ENCODE measurements at regions not wholly inside any gene's neighbourhood (a gene's known extent, or its start where the extent isn't known, plus 50 kb on each side); places are given as distances from the start of the nearest gene placed in this dataset.

DNA sequence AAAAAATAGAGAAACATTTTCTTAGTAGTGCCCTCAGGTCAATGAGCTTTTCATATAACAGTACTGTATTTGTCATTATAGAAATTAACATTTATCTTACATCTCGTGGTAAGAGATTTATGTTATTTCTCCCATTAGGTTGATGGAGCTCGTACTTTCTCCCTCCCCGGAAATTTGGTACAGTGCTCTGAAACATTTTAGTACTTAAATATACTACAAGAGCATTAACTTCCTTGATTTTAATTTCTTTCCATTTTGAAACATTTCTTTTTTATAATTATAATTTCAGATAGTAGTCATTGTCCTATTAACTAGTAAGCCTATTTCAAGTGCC is 205.4 kb downstream of the MBL2 start:
- TF ChIP-seq, protein P1, sequence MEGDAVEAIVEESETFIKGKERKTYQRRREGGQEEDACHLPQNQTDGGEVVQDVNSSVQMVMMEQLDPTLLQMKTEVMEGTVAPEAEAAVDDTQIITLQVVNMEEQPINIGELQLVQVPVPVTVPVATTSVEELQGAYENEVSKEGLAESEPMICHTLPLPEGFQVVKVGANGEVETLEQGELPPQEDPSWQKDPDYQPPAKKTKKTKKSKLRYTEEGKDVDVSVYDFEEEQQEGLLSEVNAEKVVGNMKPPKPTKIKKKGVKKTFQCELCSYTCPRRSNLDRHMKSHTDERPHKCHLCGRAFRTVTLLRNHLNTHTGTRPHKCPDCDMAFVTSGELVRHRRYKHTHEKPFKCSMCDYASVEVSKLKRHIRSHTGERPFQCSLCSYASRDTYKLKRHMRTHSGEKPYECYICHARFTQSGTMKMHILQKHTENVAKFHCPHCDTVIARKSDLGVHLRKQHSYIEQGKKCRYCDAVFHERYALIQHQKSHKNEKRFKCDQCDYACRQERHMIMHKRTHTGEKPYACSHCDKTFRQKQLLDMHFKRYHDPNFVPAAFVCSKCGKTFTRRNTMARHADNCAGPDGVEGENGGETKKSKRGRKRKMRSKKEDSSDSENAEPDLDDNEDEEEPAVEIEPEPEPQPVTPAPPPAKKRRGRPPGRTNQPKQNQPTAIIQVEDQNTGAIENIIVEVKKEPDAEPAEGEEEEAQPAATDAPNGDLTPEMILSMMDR (conservative IDR thresholded peaks at IDR 0.05 in 1 of 2, IDR thresholded peaks at IDR 0.05 in 1 of 2; ENCODE audit: extremely low read depth in 1 of 2, insufficient read depth in 1 of 2, low read depth in 1 of 2, low read length in 2 of 2): no peak
- no peak for TF ChIP-seq EZH2 (IDR thresholded peaks at IDR 0.05; ENCODE audit: borderline replicate concordance, low read length)
